Endothelial cell (in vitro differentiated cells): ENCODE measurements at regions not wholly inside any gene's neighbourhood (a gene's known extent, or its start where the extent isn't known, plus 50 kb on each side); places are given as distances from the start of the nearest gene placed in this dataset.

Source experiments
- DNase-seq: peaks from one replicate; pipeline ENCODE4 v3.0.0; 2021; ENCODE audit warnings: low spot score
- H3K27ac Mint-ChIP-seq: one replicate; pipeline ENCODE4 v1.8.0; 2021; ENCODE audit warnings: mixed read lengths, inconsistent platforms; ENCODE audit not compliant: unreplicated experiment
- H3K27me3 Mint-ChIP-seq: one replicate; pipeline ENCODE4 v1.8.0; 2021; ENCODE audit warnings: mild to moderate bottlenecking, moderate library complexity, mixed read lengths, inconsistent platforms; ENCODE audit not compliant: unreplicated experiment
- H3K36me3 Mint-ChIP-seq: one replicate; pipeline ENCODE4 v1.8.0; 2021; ENCODE audit warnings: mild to moderate bottlenecking, low read depth, mixed read lengths, inconsistent platforms; ENCODE audit not compliant: unreplicated experiment
- H3K4me1 Mint-ChIP-seq: one replicate; pipeline ENCODE4 v1.8.0; 2021; ENCODE audit warnings: mild to moderate bottlenecking, mixed read lengths, inconsistent platforms; ENCODE audit not compliant: unreplicated experiment
- H3K4me3 Mint-ChIP-seq: one replicate; pipeline ENCODE4 v1.8.0; 2021; ENCODE audit warnings: mild to moderate bottlenecking, mixed read lengths, inconsistent platforms; ENCODE audit not compliant: unreplicated experiment
- H3K9me3 Mint-ChIP-seq: one replicate; pipeline ENCODE4 v1.8.0; 2021; ENCODE audit warnings: mixed read lengths, inconsistent platforms; ENCODE audit not compliant: unreplicated experiment
- CTCF ChIP-seq: fragments of 200-600 bp; sonication (generic); IDR thresholded peaks from one replicate; pipeline ENCODE4 v1.5.0; 2021; ENCODE audit warnings: antibody characterized with exemption; ENCODE audit not compliant: unreplicated experiment

- Mint-ChIP-seq H3K4me1 (no peaks in the 10 kb centered on the region), H3K4me3 (no peak overlapping the region), H3K9me3 (no peaks in the 10 kb centered on the region), H3K27me3 (no peaks in the 10 kb centered on the region), H3K36me3 (no peaks in the 10 kb centered on the region), H3K27ac (no peak overlapping the region)
- DNase-seq = no peak
- TF ChIP-seq CTCF = no peak
These were observed 113.4 kb upstream of the SHH start for GRCh38 chr7:155925682-155926081.

DNA sequence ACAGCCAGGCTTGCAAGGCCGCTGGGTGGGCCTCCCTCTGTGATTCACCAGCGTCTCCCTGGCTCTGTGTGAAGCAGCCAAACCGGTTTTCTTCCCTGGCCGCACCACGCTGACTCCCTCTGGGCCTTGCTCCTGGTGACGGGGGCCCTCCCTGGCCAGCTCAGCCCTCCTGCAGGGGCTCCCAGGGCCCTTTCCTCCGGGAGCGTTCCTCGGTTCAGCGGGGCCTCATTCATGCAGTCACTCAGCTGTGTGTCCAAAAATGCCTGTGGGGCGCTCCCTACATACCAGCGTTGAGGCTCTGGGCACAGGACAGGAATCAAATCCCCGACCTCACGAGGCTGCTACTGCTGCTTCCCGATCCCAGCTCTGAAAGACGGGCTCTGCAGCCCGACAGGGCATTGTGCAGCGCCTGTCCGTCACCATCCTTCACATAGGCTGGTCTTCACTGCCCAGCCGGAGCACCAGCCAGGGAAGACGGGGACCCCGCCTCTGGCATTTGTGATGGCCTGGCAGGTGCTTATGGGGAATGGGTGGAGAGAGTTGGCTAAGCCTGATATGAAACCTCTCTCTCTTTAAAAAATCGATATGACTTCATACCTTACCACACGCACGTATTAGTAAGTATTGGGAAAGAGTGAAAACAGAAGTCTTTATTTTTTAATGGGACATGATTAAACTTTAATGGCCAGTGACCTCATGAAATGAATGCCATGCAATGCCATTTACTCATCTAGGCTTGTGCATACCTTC lies 110.0 kb upstream of the SHH start:
- DNase-seq = no peak
- H3K9me3 Mint-ChIP-seq = no peaks in the 10 kb centered on the region

GRCh38 chr7:155921804-155922066 lies 109.5 kb upstream of the SHH start:
- peaks cover 6% of the 10 kb centered on the region for H3K36me3 Mint-ChIP-seq
- no peaks in the 10 kb centered on the region for H3K4me1 Mint-ChIP-seq
- no peaks in the 10 kb centered on the region for H3K9me3 Mint-ChIP-seq
- H3K27ac Mint-ChIP-seq = no peak overlapping the region
- DNase-seq = no peak
- H3K4me3 Mint-ChIP-seq = no peak overlapping the region
- H3K27me3 Mint-ChIP-seq = peaks cover 5% of the 10 kb centered on the region
- no peak for TF ChIP-seq CTCF

More for the DNA sequence above, 110.0 kb upstream of the SHH start:
- peaks cover 5% of the 10 kb centered on the region for H3K27me3 Mint-ChIP-seq
- no peaks in the 10 kb centered on the region for H3K4me1 Mint-ChIP-seq
- no peak for TF ChIP-seq CTCF
- H3K36me3 Mint-ChIP-seq = peaks cover 6% of the 10 kb centered on the region
- no peak overlapping the region for H3K27ac Mint-ChIP-seq
- H3K4me3 Mint-ChIP-seq = no peak overlapping the region

GRCh38 chr7:155921086-155921803 lies 109.0 kb upstream of the SHH start:
- Mint-ChIP-seq H3K27me3 (peaks cover 5% of the 10 kb centered on the region), H3K4me3 (no peak overlapping the region), H3K9me3 (no peaks in the 10 kb centered on the region), H3K27ac (no peak overlapping the region), H3K36me3 (peaks cover 6% of the 10 kb centered on the region), H3K4me1 (no peaks in the 10 kb centered on the region)
- no peak for TF ChIP-seq CTCF
- DNase-seq = no peak

DNA sequence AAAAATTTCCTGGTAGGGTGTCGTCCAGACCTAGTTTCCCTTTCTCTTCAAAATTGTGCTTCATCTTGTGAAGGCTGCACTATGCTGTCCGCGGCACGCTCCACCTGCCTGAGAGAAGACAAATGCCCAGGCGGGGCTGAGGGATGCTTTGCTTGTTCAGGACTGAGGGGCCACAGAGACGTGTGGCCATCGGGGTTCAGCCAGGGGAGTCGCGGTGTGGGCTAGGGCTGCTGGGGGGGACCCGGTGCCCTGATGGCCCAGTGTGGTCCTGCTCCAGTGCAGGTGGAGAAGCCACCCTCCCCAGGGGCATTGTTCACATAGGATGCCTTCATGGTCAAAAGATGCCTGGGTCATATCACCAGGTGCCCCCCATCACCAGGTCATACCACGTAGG lies 107.8 kb upstream of the SHH start:
- no peaks in the 10 kb centered on the region for H3K4me1 Mint-ChIP-seq
- DNase-seq = no peak
- no peaks in the 10 kb centered on the region for H3K9me3 Mint-ChIP-seq
- H3K4me3 Mint-ChIP-seq = no peak overlapping the region
- TF ChIP-seq CTCF = no peak
- H3K27me3 Mint-ChIP-seq = peaks cover 7% of the 10 kb centered on the region
- no peak overlapping the region for H3K27ac Mint-ChIP-seq
- peaks cover 6% of the 10 kb centered on the region for H3K36me3 Mint-ChIP-seq
